ENCODE measurements at regions not wholly inside any gene's neighbourhood (a gene's known extent, or its start where the extent isn't known, plus 50 kb on each side); places are given as distances from the start of the nearest gene placed in this dataset.

GRCh38 chr5:98587166-98587565 is 186.3 kb upstream of the RGMB start:
- no peaks in the 10 kb centered on the region for H3K4me1 ChIP-seq (ENCODE audit: control insufficient read depth, insufficient read depth, low read length)
- no peaks in the 10 kb centered on the region for H3K27me3 ChIP-seq (ENCODE audit: control insufficient read depth, insufficient read depth, low read length)
- no peak overlapping the region for H3K9ac ChIP-seq (ENCODE audit: low read length)
- no peak overlapping the region for H3K27ac ChIP-seq (ENCODE audit: low read depth, low read length)
- H3K36me3 ChIP-seq (ENCODE audit: control insufficient read depth, insufficient read depth, low read length) = no peaks in the 10 kb centered on the region
- no peak overlapping the region for H3K4me3 ChIP-seq (ENCODE audit: low read length)

GRCh38 chr5:98588215-98588614 is 185.2 kb upstream of the RGMB start:
- Histone ChIP-seq H3K4me1 (ENCODE audit: control insufficient read depth, insufficient read depth, low read length) (no peaks in the 10 kb centered on the region), H3K4me3 (ENCODE audit: low read length) (no peak overlapping the region), H3K27ac (ENCODE audit: low read depth, low read length) (no peak overlapping the region), H3K36me3 (ENCODE audit: control insufficient read depth, insufficient read depth, low read length) (no peaks in the 10 kb centered on the region), H3K27me3 (ENCODE audit: control insufficient read depth, insufficient read depth, low read length) (no peaks in the 10 kb centered on the region), H3K9ac (ENCODE audit: low read length) (no peak overlapping the region)

DNA sequence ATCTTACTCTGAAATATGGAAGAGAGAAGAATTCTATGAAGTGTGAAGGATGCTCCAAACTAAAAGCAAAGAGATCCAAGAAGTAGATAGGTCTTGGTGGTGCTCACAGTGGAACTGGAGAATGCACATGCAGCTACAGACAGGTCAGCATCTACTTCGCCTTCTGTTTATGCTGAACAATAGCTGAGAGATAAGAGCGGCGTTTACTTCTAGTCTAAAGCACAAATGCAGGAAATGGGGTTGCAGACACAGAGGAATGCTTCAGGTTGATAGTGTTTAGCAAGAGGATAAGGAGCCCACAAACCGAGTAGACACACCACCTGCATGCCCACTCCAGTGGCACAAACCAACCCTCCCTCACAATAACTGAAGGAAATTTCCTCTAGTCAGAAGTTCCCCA is 180.0 kb upstream of the RGMB start:
- Histone ChIP-seq H3K36me3 (ENCODE audit: control insufficient read depth, insufficient read depth, low read length) (no peaks in the 10 kb centered on the region), H3K4me3 (ENCODE audit: low read length) (no peak overlapping the region), H3K9ac (ENCODE audit: low read length) (no peak overlapping the region), H3K27me3 (ENCODE audit: control insufficient read depth, insufficient read depth, low read length) (no peaks in the 10 kb centered on the region), H3K27ac (ENCODE audit: low read depth, low read length) (no peak overlapping the region), H3K4me1 (ENCODE audit: control insufficient read depth, insufficient read depth, low read length) (no peaks in the 10 kb centered on the region)

GRCh38 chr5:98594098-98594497 is 179.4 kb upstream of the RGMB start:
- no peaks in the 10 kb centered on the region for H3K36me3 ChIP-seq (ENCODE audit: control insufficient read depth, insufficient read depth, low read length)
- H3K27me3 ChIP-seq (ENCODE audit: control insufficient read depth, insufficient read depth, low read length) = no peaks in the 10 kb centered on the region
- no peak overlapping the region for H3K27ac ChIP-seq (ENCODE audit: low read depth, low read length)
- H3K4me3 ChIP-seq (ENCODE audit: low read length) = no peak overlapping the region
- H3K9ac ChIP-seq (ENCODE audit: low read length) = no peak overlapping the region
- no peaks in the 10 kb centered on the region for H3K4me1 ChIP-seq (ENCODE audit: control insufficient read depth, insufficient read depth, low read length)

DNA sequence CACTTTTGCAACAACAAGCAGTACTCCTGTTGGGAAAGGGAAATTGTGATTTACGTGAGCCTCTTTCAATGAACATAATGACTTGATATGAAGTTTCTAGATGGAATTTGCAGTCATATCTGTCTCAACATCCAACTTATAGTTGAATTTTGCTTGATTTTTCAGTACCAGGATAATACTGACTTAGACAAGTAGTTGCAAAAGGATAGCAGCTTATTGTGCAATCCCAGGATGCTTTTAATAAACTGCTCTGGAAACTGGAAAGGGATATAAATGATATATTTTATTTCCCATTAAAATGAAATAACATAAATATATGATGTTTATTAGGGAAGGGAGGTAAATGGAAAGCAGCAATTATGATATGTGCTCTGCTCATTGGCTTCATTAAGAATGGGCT is 174.4 kb upstream of the RGMB start:
- Histone ChIP-seq H3K4me3 (ENCODE audit: low read length) (no peak overlapping the region), H3K27me3 (ENCODE audit: control insufficient read depth, insufficient read depth, low read length) (no peaks in the 10 kb centered on the region), H3K4me1 (ENCODE audit: control insufficient read depth, insufficient read depth, low read length) (no peaks in the 10 kb centered on the region), H3K36me3 (ENCODE audit: control insufficient read depth, insufficient read depth, low read length) (no peaks in the 10 kb centered on the region), H3K9ac (ENCODE audit: low read length) (no peak overlapping the region), H3K27ac (ENCODE audit: low read depth, low read length) (no peak overlapping the region)

DNA sequence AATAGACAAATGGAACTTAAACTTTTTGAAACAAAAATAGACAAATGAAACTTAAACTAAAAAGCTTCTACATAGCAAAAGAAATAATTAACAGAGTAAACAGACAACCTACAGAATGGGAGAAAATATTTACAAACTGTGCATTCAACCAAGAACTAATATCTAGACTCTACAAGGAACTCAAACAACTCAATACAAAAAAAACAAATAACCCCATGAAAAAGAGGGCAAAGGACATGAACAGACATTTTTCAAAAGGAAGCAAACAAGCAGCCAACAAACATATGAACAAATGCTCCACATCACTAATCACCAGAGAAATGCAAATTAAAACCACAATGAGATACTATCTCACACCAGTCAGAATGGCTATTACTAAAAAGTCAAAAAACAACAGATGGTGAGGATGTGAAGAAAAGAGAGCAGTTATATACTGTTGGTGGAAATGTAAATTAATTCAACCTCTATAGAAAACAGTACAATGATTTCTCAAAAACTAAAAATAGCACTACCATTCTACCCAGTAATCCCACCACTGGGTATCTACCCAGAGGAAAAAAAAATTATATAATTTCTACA is 170.8 kb upstream of the RGMB start:
- no peak overlapping the region for H3K9ac ChIP-seq (ENCODE audit: low read length)
- no peak overlapping the region for H3K27ac ChIP-seq (ENCODE audit: low read depth, low read length)
- H3K4me3 ChIP-seq (ENCODE audit: low read length) = no peak overlapping the region
- no peaks in the 10 kb centered on the region for H3K27me3 ChIP-seq (ENCODE audit: control insufficient read depth, insufficient read depth, low read length)
- H3K36me3 ChIP-seq (ENCODE audit: control insufficient read depth, insufficient read depth, low read length) = no peaks in the 10 kb centered on the region
- no peaks in the 10 kb centered on the region for H3K4me1 ChIP-seq (ENCODE audit: control insufficient read depth, insufficient read depth, low read length)

- Histone ChIP-seq H3K4me3 (ENCODE audit: low read length) (no peak overlapping the region), H3K36me3 (ENCODE audit: control insufficient read depth, insufficient read depth, low read length) (no peaks in the 10 kb centered on the region), H3K27me3 (ENCODE audit: control insufficient read depth, insufficient read depth, low read length) (no peaks in the 10 kb centered on the region), H3K4me1 (ENCODE audit: control insufficient read depth, insufficient read depth, low read length) (no peaks in the 10 kb centered on the region), H3K27ac (ENCODE audit: low read depth, low read length) (no peak overlapping the region), H3K9ac (ENCODE audit: low read length) (no peak overlapping the region)
These were observed 170.0 kb upstream of the RGMB start for GRCh38 chr5:98603456-98603855.

DNA sequence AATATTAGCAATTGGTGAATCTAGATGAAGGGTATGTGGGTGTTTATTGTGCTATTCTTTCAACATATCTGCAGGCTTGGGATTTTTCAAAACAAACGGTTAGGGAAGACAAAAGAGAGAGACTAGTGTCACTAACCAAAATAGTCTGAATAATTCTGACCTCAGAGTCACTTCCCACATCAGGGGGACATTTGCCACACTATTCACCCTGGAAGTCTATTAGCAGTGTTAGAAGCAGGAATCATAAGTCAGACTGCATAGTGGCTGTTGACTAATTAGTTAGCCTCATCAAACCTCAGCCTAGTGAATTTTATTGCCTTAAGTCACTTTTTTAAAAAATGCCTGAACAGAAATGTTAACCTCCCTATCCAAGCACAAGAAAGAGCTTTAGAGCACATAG is 169.2 kb upstream of the RGMB start:
- Histone ChIP-seq H3K36me3 (ENCODE audit: control insufficient read depth, insufficient read depth, low read length) (no peaks in the 10 kb centered on the region), H3K4me1 (ENCODE audit: control insufficient read depth, insufficient read depth, low read length) (no peaks in the 10 kb centered on the region), H3K9ac (ENCODE audit: low read length) (no peak overlapping the region), H3K4me3 (ENCODE audit: low read length) (no peak overlapping the region), H3K27me3 (ENCODE audit: control insufficient read depth, insufficient read depth, low read length) (no peaks in the 10 kb centered on the region), H3K27ac (ENCODE audit: low read depth, low read length) (no peak overlapping the region)

- Histone ChIP-seq H3K27ac (ENCODE audit: low read depth, low read length) (no peak overlapping the region), H3K4me1 (ENCODE audit: control insufficient read depth, insufficient read depth, low read length) (no peaks in the 10 kb centered on the region), H3K27me3 (ENCODE audit: control insufficient read depth, insufficient read depth, low read length) (no peaks in the 10 kb centered on the region), H3K36me3 (ENCODE audit: control insufficient read depth, insufficient read depth, low read length) (no peaks in the 10 kb centered on the region), H3K9ac (ENCODE audit: low read length) (no peak overlapping the region), H3K4me3 (ENCODE audit: low read length) (no peak overlapping the region)
These were observed 168.6 kb upstream of the RGMB start for GRCh38 chr5:98604721-98605425.

- no peak overlapping the region for H3K27ac ChIP-seq (ENCODE audit: low read depth, low read length)
- H3K4me3 ChIP-seq (ENCODE audit: low read length) = no peak overlapping the region
- no peaks in the 10 kb centered on the region for H3K27me3 ChIP-seq (ENCODE audit: control insufficient read depth, insufficient read depth, low read length)
- H3K9ac ChIP-seq (ENCODE audit: low read length) = no peak overlapping the region
- H3K4me1 ChIP-seq (ENCODE audit: control insufficient read depth, insufficient read depth, low read length) = no peaks in the 10 kb centered on the region
- no peaks in the 10 kb centered on the region for H3K36me3 ChIP-seq (ENCODE audit: control insufficient read depth, insufficient read depth, low read length)
These were observed 168.0 kb upstream of the RGMB start for GRCh38 chr5:98605426-98605825.

GRCh38 chr5:98606961-98607360 is 166.5 kb upstream of the RGMB start:
- no peak overlapping the region for H3K9ac ChIP-seq (ENCODE audit: low read length)
- no peaks in the 10 kb centered on the region for H3K4me1 ChIP-seq (ENCODE audit: control insufficient read depth, insufficient read depth, low read length)
- H3K27ac ChIP-seq (ENCODE audit: low read depth, low read length) = no peak overlapping the region
- no peak overlapping the region for H3K4me3 ChIP-seq (ENCODE audit: low read length)
- H3K27me3 ChIP-seq (ENCODE audit: control insufficient read depth, insufficient read depth, low read length) = no peaks in the 10 kb centered on the region
- H3K36me3 ChIP-seq (ENCODE audit: control insufficient read depth, insufficient read depth, low read length) = no peaks in the 10 kb centered on the region

- no peak overlapping the region for H3K4me3 ChIP-seq (ENCODE audit: low read length)
- no peaks in the 10 kb centered on the region for H3K36me3 ChIP-seq (ENCODE audit: control insufficient read depth, insufficient read depth, low read length)
- no peak overlapping the region for H3K9ac ChIP-seq (ENCODE audit: low read length)
- H3K27ac ChIP-seq (ENCODE audit: low read depth, low read length) = no peak overlapping the region
- no peaks in the 10 kb centered on the region for H3K27me3 ChIP-seq (ENCODE audit: control insufficient read depth, insufficient read depth, low read length)
- H3K4me1 ChIP-seq (ENCODE audit: control insufficient read depth, insufficient read depth, low read length) = no peaks in the 10 kb centered on the region
These were observed 165.4 kb upstream of the RGMB start for GRCh38 chr5:98608052-98608451.

DNA sequence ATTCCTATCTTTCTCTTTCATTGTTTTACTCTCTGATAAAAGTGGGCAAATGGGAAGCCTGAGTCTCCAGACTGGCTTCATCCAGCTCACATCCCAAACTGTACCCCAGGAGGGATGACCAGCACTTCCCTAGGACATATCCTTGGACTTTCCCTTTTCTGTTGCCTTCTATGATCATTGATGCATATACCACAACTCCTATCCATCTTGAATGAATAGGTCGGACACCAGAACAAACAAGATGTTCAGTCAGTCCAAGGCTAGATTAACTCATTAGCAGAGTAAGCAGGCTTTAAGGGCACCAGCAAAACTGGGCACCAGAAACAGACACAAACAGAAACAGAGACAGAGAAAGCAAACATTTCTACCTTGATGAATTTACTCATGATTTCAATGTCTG is 159.1 kb upstream of the RGMB start:
- no peaks in the 10 kb centered on the region for H3K4me1 ChIP-seq (ENCODE audit: control insufficient read depth, insufficient read depth, low read length)

More for the DNA sequence above, 159.1 kb upstream of the RGMB start:
- no peak overlapping the region for H3K4me3 ChIP-seq (ENCODE audit: low read length)
- H3K27ac ChIP-seq (ENCODE audit: low read depth, low read length) = no peak overlapping the region
- no peaks in the 10 kb centered on the region for H3K27me3 ChIP-seq (ENCODE audit: control insufficient read depth, insufficient read depth, low read length)
- H3K36me3 ChIP-seq (ENCODE audit: control insufficient read depth, insufficient read depth, low read length) = no peaks in the 10 kb centered on the region
- H3K9ac ChIP-seq (ENCODE audit: low read length) = no peak overlapping the region
